ENCODE measurements at regions not wholly inside any gene's neighbourhood (a gene's known extent, or its start where the extent isn't known, plus 50 kb on each side); places are given as distances from the start of the nearest gene placed in this dataset.

DNA sequence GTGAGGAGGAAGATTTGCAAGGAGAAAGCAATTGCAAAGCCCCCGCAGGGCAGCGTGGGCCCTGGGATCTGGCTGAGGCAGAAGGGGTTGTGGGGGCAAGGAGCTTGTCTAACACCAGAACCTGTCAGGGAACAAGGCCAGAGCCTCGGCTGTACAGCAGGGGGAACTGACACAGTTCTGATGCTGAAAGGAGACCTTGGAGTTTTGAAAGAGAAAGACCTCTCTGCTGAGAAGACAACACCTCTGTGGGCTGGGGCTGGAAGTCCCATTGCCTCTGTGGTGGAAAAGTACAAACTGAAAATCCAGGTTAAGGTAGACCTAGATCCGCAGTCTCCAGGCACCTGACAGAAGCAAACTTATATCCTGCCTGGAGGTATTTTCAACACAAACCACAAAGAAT, 86.9 kb upstream of the CST7 start:
- DNase-seq, result no peak
- TF ChIP-seq, protein P1, sequence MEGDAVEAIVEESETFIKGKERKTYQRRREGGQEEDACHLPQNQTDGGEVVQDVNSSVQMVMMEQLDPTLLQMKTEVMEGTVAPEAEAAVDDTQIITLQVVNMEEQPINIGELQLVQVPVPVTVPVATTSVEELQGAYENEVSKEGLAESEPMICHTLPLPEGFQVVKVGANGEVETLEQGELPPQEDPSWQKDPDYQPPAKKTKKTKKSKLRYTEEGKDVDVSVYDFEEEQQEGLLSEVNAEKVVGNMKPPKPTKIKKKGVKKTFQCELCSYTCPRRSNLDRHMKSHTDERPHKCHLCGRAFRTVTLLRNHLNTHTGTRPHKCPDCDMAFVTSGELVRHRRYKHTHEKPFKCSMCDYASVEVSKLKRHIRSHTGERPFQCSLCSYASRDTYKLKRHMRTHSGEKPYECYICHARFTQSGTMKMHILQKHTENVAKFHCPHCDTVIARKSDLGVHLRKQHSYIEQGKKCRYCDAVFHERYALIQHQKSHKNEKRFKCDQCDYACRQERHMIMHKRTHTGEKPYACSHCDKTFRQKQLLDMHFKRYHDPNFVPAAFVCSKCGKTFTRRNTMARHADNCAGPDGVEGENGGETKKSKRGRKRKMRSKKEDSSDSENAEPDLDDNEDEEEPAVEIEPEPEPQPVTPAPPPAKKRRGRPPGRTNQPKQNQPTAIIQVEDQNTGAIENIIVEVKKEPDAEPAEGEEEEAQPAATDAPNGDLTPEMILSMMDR (IDR thresholded peaks at IDR 0.05; ENCODE audit: low read length), result no peak
- no peak for TF ChIP-seq EZH2 (optimal IDR thresholded peaks at IDR 0.05; ENCODE audit: low read depth, low read length)
- TF ChIP-seq EZH2phosphoT487 (IDR thresholded peaks at IDR 0.05; ENCODE audit: low read length), result no peak

DNA sequence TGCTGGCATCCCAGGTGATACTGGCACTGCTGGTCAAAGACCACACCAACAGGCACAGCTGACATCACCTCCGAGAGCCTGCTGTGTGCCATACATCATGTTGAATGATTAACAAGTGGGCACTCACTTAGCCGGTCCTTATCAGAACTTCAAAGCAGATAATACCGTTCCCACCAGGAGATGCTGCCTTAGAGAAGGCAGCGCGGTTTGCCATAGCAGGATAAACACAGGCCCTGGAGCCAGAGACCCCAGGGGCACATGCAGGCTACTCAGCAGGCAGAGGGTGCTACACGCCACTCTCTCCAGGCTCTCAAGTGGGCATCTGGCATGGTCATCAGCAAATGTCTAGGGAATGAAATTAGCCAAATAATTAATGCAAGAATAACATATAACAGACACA, 86.5 kb upstream of the CST7 start:
- H3K79me2 ChIP-seq (ENCODE audit: low read length), result no peaks in the 10 kb centered on the region
- TF ChIP-seq EZH2phosphoT487 (IDR thresholded peaks at IDR 0.05; ENCODE audit: low read length), result no peak
- no peak for TF ChIP-seq EZH2 (optimal IDR thresholded peaks at IDR 0.05; ENCODE audit: low read depth, low read length)
- TF ChIP-seq, protein P1 (IDR thresholded peaks at IDR 0.05; ENCODE audit: low read length), result no peak
- H3K36me3 ChIP-seq (replicated peaks; ENCODE audit: insufficient read depth, low read length), result no peaks in the 10 kb centered on the region
- no peak overlapping the region for H3K9ac ChIP-seq (ENCODE audit: low read length)
- no peaks in the 10 kb centered on the region for H3K4me1 ChIP-seq (ENCODE audit: low read length)
- no peaks in the 10 kb centered on the region for H4K20me1 ChIP-seq (ENCODE audit: insufficient read depth, low read length)
- H3K27me3 ChIP-seq (replicated peaks; ENCODE audit: insufficient read depth, low read length), result no peaks in the 10 kb centered on the region
- H2AFZ ChIP-seq (ENCODE audit: low read length), result no peak overlapping the region
- no peaks in the 10 kb centered on the region for H3F3A ChIP-seq (ENCODE audit: insufficient read depth, low read length)
- no peaks in the 10 kb centered on the region for H3K9me2 ChIP-seq (replicated peaks; ENCODE audit: insufficient read depth, low read length)
- no peaks in the 10 kb centered on the region for H3K9me3 ChIP-seq (replicated peaks; ENCODE audit: insufficient read depth, low read length)
- no peak overlapping the region for H3K4me2 ChIP-seq (ENCODE audit: low read depth, low read length)
- H3K27ac ChIP-seq (ENCODE audit: low read length), result no peak overlapping the region
- no peak overlapping the region for H3K4me3 ChIP-seq (ENCODE audit: low read length)
- DNase-seq, result no peak

More for the DNA sequence above, 86.9 kb upstream of the CST7 start:
- Histone ChIP-seq H3K4me2 (ENCODE audit: low read depth, low read length) (no peak overlapping the region), H2AFZ (ENCODE audit: low read length) (no peak overlapping the region), H3K4me3 (ENCODE audit: low read length) (no peak overlapping the region), H3K79me2 (ENCODE audit: low read length) (no peaks in the 10 kb centered on the region), H3K27me3 (replicated peaks; ENCODE audit: insufficient read depth, low read length) (no peaks in the 10 kb centered on the region), H4K20me1 (ENCODE audit: insufficient read depth, low read length) (no peaks in the 10 kb centered on the region), H3K9ac (ENCODE audit: low read length) (no peak overlapping the region), H3K27ac (ENCODE audit: low read length) (no peak overlapping the region), H3K4me1 (ENCODE audit: low read length) (no peaks in the 10 kb centered on the region), H3K9me2 (replicated peaks; ENCODE audit: insufficient read depth, low read length) (no peaks in the 10 kb centered on the region), H3K36me3 (replicated peaks; ENCODE audit: insufficient read depth, low read length) (no peaks in the 10 kb centered on the region), H3F3A (ENCODE audit: insufficient read depth, low read length) (no peaks in the 10 kb centered on the region), H3K9me3 (replicated peaks; ENCODE audit: insufficient read depth, low read length) (no peaks in the 10 kb centered on the region)

DNA sequence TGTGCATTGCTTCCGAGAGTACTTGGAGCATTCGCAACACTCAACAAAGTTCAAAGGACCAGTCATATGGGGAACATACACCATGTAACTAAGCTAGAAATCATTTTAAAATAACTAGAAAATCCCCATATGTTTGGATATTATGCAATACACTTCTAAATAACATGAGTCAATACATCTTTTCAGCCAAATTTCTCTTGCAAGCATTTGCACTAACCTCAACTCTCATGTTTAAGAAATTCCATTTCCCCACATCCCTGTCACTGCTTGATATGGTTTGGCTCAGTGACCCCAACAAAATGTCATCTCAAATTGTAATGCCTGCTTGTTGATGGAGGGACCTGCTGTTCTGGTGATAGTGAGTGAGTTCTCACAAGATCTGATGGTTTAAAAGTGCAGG, 85.7 kb upstream of the CST7 start:
- H3K9me2 ChIP-seq (replicated peaks; ENCODE audit: insufficient read depth, low read length), result no peaks in the 10 kb centered on the region
- H4K20me1 ChIP-seq (ENCODE audit: insufficient read depth, low read length), result no peaks in the 10 kb centered on the region
- H3F3A ChIP-seq (ENCODE audit: insufficient read depth, low read length), result no peaks in the 10 kb centered on the region
- H3K9ac ChIP-seq (ENCODE audit: low read length), result no peak overlapping the region
- no peak overlapping the region for H3K4me2 ChIP-seq (ENCODE audit: low read depth, low read length)
- no peak overlapping the region for H2AFZ ChIP-seq (ENCODE audit: low read length)
- no peaks in the 10 kb centered on the region for H3K79me2 ChIP-seq (ENCODE audit: low read length)
- TF ChIP-seq, protein P1 (IDR thresholded peaks at IDR 0.05; ENCODE audit: low read length), result no peak
- TF ChIP-seq EZH2 (optimal IDR thresholded peaks at IDR 0.05; ENCODE audit: low read depth, low read length) (no peak), EZH2phosphoT487 (IDR thresholded peaks at IDR 0.05; ENCODE audit: low read length) (no peak)
- no peak for DNase-seq
- no peaks in the 10 kb centered on the region for H3K27me3 ChIP-seq (replicated peaks; ENCODE audit: insufficient read depth, low read length)
- H3K9me3 ChIP-seq (replicated peaks; ENCODE audit: insufficient read depth, low read length), result no peaks in the 10 kb centered on the region
- H3K4me1 ChIP-seq (ENCODE audit: low read length), result no peaks in the 10 kb centered on the region
- no peaks in the 10 kb centered on the region for H3K36me3 ChIP-seq (replicated peaks; ENCODE audit: insufficient read depth, low read length)
- H3K27ac ChIP-seq (ENCODE audit: low read length), result no peak overlapping the region
- H3K4me3 ChIP-seq (ENCODE audit: low read length), result no peak overlapping the region
